D721Med (cell line): ENCODE measurements at regions not wholly inside any gene's neighbourhood (a gene's known extent, or its start where the extent isn't known, plus 50 kb on each side); places are given as distances from the start of the nearest gene placed in this dataset.
A peak's percentile ranks its signal among the peaks of the same experiment; 100 is the strongest.

Source experiments
- DNase-seq: peaks from one replicate; pipeline ENCODE4 v3.0.0; 2011; ENCODE audit warnings: low spot score; ENCODE audit not compliant: insufficient read length
- FAIRE-seq: peaks from 2 replicates; lab custom pipeline; 2011; peaks lifted over from hg19 to GRCh38; lab: Jason Lieb, UNC
- CTCF ChIP-seq: IDR thresholded peaks from 2 replicates; pipeline ENCODE4 v1.5.1; 2012; ENCODE audit warnings: mild to moderate bottlenecking, control low read depth; ENCODE audit not compliant: insufficient read depth; ENCODE audit errors: missing control alignments

DNA sequence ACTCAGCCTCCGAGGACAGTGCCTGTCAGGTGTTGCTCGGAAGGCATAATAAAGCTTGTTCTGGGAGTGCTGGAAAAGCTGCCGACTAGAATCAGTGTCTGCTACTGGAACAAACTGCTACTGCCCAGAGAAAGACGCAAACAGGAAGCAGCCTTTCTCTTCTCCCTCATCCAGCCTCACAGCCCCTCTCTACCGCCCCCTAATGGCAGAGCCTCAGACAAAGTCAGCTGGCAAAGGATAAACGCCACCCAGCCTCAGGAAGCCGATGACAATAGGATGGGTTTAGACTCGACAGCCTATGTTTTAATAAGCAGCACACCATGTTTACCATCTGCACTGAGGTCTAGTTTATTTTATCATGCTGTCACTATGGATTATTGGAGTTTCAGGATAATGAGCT is 169.5 kb upstream of the LYZL1 start:
- no peak for DNase-seq
- no peak for FAIRE-seq
- TF ChIP-seq CTCF, result peak; percentile 30

DNA sequence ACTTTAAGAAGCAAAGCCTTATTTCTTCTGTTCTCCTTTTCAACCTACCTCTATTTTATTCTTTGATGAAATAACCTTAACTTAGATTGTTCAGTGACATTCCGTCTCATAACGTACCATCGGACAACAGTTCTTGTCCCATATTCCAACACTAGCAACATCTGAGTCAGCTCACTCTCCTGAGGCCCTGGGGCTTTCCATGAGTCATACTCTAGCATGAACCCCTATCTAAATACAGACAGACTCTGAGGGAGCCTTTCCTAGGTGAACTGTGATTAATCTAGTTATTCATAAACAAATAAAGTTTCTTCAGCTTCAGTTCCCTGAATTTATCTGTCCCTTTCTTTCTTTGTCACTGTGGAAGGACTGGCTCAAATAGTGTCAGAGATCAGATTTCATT is 168.7 kb upstream of the LYZL1 start:
- no peak for DNase-seq
- no peak for FAIRE-seq
- TF ChIP-seq CTCF, result no peak

- DNase-seq (no peak), FAIRE-seq (no peak)
- TF ChIP-seq CTCF, result no peak
Observed at GRCh38 chr10:29124864-29125263, 164.0 kb upstream of the LYZL1 start.

GRCh38 chr10:29127037-29127700 is 161.7 kb upstream of the LYZL1 start:
- DNase-seq, result no peak
- FAIRE-seq, result no peak
- no peak for TF ChIP-seq CTCF

GRCh38 chr10:29127731-29128130 is 161.1 kb upstream of the LYZL1 start:
- FAIRE-seq (no peak), DNase-seq (no peak)
- no peak for TF ChIP-seq CTCF

- TF ChIP-seq CTCF, result peak; percentile 55
- no peak for DNase-seq
- FAIRE-seq, result no peak
Observed at GRCh38 chr10:29130190-29130673, 158.6 kb upstream of the LYZL1 start.

- FAIRE-seq, result no peak
- no peak for TF ChIP-seq CTCF
- no peak for DNase-seq
Observed at GRCh38 chr10:29131952-29132547, 156.8 kb upstream of the LYZL1 start.
